ENCODE measurements at regions not wholly inside any gene's neighbourhood (a gene's known extent, or its start where the extent isn't known, plus 50 kb on each side); places are given as distances from the start of the nearest gene placed in this dataset.
"Not testable (repeated sequence)": the region's sequence is repeated elsewhere in the genome, so short reads cannot be mapped to it uniquely, and the experiment has no call there.

DNA sequence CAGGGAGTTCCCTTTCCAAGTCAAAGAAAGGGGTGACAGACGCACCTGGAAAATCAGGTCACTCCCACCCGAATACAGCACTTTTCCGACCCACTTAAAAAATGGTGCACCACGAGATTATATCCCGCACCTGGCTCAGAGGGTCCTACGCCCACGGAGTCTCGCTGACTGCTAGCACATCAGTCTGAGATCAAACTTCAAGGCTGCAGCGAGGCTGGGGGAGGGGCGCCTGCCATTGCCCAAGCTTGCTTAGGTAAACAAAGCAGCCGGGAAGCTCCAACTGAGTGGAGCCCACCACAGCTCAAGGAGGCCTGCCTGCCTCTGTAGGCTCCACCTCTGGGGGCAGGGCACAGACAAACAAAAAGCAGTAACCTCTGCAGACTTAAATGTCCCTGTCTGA, 277.8 kb upstream of the ARHGAP42 start:
- DNase-seq = not testable (repeated sequence)

DNA sequence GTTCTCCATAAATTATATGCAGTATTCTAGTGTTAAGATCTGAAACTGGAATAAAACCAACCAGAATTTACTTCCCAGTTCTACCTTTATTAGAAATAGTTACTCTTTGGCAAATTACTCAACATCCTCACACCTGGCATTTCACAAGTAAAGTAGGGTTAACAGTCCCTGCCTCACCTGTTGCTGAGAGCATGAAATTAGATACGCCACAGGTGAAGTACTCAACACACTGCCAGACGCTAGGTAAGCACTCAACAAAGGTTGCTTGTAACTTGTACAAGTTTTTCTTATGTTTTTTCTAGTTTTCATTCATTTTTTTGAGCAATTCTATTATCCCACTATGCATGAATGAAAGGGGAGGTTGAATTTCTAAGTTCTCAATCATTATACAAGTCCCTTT, 267.6 kb upstream of the ARHGAP42 start:
- DNase-seq = no peak

DNA sequence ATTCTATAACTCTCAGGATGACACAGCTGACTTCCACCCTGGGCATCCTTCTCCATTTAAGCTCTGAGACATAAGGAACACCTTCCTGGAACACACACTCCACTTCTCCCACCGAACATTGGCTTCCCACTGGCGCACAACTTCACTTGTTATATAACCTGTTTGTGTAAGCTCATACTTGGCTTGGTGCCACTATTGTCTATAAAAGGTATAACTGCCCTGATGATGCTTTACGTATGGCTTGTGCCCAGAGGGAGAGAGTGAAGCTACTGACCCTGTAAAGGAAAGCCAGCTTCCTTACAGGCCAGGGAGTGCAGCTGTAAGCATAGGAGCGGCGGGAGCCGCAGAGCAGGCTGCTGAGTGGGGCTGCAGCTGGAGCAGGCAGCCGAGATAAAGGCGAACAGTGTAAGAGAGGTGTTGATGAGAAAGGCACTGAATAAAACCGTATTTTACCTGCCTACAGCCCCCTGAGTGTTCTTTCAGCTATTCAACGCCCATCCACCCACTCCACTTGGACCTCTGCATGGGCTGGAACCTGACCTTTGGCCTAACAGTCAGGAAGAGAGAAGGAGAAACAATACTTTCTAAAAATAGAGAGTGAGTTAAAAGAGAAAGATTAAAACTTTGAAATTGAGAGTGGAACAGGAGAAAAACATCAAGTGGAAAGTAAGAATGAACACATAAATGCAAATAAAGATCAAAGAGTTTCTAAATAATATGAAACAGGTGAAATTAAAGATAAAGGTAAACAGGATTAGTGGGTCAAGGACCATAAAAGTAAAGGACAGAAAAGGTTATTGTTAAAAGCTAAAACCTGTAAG, 252.1 kb upstream of the ARHGAP42 start:
- no peak for DNase-seq

DNA sequence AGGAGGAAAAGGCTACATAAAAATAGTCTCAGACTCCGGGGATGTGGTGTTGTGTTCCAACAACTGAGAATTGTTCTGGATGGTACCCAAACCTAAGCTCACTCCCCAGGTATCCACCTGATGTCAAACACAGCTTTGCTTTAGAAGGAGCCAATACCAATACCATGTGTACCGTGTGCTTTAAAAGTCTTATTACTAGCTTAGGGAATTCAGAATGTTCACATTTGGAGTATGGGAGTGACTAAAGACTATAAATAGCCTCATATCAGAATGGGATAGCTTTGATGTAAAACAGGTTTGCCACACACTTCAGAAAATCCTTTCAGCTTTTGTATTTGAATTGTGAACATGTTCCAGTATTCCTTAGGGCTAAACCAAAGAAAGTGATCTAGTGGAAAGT, 248.7 kb upstream of the ARHGAP42 start:
- no peak for DNase-seq

DNA sequence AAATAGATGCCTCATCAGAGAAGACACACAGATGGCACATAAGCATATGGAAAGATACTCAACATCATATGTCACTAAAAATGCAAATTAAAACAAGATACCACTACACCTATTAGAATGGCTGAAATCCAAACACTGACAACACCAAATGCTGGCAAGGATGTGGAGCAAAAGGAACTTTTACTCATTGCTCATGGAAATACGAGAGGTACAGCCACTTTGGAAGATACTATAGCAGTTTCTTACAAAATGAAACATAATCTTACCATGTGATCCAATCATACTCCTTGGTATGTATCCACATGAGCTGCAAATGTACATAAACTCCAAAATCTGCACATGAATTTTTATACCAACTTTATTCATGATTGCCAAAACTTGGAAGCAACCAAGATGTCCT, 246.0 kb upstream of the ARHGAP42 start:
- no peak for DNase-seq

DNA sequence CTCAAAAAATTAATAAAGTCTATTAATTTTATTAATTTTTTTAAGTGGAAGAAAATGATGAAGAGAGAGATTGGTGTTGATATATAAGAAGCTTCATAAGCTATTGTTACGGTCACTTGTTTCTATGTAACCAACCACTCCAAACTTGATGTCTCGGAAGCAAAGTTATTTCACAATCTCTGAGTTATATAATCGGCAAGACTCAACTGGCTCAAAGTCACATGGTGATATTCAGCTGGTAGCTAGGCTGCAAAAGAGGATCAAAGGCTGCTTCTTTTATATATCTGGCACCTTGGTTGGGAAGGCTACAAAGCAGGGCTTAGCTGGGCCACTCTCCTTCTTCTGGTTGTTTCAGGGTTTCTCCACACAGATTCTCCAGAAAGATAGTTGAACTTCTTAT, 245.1 kb upstream of the ARHGAP42 start:
- DNase-seq = no peak

DNA sequence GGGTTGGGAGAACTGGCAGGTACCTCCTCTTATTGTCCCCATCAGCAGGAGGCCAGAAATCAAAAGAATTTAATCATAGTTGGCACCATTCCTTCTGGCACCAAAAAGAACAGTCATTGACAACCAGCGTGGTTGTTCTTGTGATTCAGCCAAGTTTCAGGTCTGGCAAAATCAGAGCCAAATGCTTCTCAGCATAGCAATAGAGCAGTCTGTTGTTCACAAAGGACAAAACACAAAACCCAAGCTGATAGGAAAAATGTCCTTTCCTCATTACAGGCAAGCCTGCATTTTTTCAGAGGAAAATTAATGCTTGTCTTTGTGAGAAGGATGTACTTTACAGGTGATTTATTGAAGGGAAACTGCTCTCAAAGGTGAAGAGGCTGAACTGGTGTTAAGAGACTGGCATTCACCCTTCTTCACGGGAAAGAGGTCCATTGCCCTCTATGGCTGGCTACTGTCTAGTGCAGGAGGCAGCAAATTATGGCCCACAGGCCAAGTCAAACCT, 241.8 kb upstream of the ARHGAP42 start:
- no peak for DNase-seq

DNA sequence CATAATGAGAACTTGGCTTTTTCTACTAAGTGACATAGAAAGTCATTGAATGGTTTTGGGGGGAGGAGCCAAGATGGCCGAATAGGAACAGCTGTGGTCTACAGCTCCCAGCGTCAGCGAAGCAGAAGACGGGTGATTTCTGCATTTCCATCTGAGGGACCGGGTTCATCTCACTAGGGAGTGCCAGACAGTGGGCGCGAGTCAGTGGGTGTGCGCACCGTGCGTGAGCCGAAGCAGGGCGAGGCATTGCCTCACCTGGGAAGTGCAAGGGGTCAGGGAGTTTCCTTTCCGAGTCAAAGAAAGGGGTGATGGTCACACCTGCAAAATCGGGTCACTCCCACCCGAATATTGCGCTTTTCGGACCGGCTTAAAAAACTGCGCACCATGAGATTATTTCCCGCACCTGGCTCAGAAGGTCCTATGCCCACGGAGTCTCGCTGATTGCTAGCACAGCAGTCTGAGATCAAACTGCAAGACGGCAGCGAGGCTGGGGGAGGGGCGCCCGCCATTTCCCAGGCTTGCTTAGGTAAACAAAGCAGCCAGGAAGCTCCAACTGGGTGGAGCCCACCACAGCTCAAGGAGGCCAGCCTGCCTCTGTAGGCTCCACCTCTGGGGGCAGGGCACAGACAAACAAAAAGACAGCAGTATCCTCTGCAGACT, 235.2 kb upstream of the ARHGAP42 start:
- DNase-seq = not testable (repeated sequence)

DNA sequence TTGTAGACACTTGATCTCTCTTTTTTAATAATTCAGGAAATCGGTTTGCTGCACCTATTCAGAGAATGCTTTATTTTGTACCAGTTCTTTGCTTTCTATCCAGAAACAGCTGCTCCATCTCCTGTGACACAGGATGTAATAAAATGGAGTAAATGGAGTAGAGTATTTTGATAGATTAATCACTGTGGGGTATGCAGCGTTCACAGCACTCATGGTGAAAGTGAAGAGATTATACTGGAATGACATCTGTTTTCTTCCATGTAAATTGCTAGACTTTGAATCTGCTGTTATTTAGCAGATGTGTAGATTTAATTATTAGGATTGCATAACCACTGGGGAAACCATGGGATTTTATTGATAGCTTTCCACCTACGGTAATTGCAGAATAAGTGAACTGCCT, 227.3 kb upstream of the ARHGAP42 start:
- peak; percentile 65 for DNase-seq

DNA sequence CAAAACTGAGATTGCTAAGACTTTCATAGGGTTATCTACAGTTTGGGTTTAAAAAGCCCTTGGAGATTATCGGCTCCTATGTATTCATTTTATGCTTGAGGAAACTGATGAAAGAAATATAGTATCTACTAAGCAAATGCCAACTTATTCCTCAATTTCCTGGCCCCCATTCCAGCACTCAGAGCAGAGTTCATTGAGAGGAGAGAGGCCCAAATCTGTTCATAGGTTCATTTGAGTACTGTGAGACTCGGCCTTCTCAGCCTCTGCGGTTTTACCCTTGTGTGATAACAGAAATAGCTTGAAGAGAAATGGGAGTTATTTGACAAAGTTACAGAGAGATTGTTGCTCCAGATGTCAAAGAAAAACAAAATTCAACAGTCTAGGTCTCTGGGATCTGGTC, 226.7 kb upstream of the ARHGAP42 start:
- no peak for DNase-seq

DNA sequence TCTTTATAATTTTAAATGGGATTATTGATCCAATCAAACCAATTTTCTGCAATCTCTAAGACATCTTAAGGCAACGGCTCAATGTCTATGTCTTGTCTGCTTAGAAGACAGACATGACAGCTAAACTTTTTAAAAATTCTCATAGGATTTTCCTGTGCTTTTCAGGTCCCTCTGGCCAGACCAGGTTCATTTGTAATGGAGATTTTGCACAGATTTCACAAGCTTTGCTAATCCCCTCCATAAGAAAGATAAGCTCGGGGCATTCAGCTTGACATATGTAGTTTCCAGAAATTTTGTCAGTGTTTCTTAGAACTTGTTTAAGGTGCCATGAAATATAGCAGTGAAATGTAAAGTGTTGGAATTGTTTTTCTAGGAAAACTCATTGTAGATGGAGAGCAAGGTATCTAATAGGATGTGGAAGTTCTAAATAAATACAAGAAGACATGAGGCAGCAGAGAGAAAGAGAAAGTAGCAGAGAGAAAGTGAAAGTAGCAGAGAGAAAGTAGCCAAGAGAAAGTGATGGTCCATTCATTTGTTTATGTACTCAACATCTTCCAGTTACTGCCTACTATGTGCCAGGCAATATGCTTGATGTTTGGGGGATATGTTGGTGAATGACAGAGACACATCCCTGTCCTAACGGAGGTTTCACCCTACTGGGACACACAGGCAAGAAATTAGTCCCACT, 219.1 kb upstream of the ARHGAP42 start:
- DNase-seq = no peak

DNA sequence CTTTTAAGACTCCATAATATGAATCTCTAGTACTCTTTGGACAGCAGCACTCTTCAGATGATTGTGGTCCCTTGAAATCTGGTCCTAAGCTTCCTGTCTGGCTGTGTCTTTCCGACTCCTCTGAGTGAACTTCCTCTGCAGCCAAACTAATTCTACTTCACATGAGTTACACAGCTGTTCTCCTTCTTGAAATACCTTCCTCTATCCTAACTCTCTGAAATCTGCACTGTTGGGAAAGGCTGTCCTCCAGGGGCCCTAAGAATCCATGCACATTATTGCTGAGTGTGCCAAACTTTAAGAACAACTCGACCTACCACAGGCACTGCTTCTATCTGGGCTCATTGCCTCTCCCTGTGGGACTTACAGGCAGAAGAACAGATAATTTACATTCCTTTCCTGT, 217.3 kb upstream of the ARHGAP42 start:
- no peak for DNase-seq

DNA sequence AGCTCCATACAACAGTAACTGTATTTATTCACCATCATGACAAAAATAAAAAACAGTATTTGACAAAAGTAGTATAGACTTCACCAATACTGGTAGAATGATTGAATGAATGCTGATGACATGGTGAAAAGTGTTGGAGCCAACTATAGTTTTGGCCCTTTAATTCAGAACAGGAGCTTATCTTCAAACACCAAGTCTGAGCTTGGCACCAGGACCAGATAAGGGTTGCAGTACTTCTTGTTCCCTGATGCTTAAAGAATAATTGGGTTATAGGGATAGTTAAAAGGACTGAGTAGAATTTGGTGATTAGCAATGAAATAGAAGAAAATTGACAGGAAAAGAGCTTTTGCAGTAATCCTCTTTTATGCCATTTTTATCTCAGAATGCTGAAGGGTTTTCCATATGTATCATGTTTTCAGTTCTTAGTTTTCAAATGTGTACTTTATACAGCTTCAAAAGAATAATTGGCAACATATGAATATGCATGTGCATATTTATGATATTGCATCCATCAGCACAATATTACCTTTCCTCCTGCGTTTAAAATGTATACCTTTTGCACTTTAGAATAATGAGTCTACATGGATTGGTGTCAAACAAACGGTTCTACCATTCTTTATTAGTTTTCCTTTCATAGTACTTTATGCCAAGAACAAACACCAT, 214.2 kb upstream of the ARHGAP42 start:
- no peak for DNase-seq

DNA sequence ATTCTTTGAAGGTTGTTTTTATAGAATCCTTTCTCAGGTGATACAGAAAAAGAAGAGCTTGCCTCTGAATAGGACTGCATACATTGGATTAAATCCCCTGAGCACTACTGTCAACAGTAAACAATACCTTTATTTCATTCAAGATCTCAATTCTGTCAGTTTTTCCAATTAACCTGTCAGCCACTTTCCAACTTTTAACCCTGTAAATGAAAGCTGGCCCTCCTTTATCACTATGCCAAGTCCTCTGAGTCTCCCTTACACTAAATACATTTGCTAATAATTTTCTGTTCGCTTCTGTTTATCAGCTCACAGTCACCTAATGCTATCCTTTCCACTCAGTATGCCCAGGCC, 213.7 kb upstream of the ARHGAP42 start:
- no peak for DNase-seq

DNA sequence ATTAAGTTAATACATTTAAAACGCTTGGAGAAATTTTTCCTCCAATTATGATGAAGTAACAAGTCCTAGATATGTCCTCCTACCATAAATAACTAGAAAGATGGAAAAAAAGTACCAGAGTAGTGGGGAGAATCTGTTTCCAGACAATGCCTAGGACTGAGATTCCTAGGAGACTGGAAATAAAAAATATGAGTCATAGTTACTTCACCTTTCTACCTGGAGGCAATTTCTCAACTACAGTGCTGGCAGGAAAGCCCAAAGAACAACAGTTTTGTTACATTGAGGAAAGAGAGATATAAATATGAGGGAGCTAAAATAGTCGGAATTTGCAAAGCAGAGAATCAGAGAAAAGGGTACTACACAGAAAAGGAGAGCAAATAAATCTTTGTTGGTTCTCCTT, 202.1 kb upstream of the ARHGAP42 start:
- no peak for DNase-seq

DNA sequence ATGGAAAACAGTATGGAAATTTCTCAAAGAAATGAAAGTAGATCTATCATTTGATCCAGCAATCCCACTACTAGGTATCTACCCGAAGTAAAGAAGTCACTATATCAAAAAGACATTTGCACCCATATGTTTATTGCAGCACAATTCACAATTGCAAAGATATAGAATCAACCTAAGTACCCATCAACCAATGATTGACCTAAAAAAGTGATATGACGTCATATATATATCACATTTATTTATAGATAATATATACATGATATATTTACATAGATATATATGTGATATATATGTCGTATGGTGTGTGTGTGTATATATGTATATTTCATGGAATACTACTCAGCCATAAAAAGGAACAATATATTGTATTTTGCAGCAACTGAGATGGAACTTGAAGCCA, 188.3 kb upstream of the ARHGAP42 start:
- DNase-seq = no peak

DNA sequence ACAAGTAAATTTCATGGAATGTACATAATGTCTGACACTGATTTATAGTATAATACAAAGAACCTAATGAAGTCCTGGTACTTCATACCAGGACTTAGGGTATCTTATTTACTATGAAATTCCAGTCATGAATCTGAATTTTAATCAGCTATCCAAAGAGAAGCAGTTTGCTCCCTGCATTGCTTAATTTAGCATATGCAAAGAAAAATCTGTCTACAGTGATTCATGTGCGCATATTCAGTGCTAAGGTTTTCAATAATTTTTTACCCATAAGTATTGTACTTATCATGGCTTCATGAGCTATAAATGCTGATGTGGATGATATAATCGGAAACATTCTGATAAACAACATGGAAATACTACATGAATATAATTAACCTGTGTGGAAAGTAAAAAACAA, 185.6 kb upstream of the ARHGAP42 start:
- DNase-seq = no peak

DNA sequence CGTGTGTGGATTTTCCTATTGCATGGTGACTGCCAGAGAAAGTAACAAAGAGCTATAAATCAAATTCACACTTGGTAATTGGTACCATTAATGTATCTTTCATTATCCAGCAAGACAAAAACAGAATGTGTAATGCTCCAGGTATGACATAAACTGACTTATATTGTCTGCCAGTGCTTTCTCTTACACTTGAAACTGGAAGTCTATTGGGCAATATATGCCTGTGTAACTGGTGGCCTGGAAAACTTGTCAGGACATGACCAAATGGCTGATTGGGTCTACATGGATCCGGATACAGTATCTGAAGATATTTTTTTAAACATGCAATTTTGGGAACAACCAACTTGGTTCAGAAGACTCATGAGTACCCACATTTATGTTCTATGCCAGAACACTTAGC, 174.6 kb upstream of the ARHGAP42 start:
- no peak for DNase-seq

DNA sequence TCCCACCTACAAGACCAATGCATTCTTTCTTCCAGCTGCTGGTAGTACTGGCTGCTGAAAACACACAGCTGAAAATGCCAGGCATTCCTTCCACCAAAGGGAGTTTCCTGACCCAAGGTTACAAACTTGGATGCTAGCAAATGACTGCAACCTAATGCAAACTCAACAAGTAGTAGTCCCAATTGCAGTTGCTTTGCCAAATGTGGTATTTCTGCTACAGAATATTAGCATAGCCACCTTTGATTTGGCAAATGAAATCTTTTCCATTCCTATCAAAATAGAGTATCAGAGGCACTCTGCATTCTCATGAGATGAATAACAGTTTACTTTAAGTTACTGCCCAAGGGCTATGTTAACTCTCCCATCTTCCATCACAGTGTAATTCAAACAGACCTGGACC, 172.0 kb upstream of the ARHGAP42 start:
- DNase-seq = no peak

DNA sequence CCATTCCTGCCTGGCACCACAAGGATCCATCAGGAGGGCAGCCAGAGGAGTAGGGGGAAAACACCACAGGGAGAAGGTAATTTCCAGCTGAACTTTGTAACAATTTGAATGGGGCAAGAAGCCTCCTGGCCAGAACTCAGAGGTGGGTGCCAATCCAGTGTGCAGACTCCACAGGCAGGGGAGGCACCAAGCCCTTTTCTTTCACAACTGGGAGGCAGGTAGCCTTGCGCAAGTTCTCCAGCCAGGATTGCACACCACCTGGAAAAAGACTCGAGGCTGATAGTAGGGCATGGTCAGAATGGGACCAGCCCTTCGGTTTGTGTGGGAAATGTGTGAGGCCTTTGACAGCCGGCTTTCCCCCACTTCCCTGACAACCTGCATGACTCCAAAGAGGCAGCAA, 161.9 kb upstream of the ARHGAP42 start:
- DNase-seq = no peak

DNA sequence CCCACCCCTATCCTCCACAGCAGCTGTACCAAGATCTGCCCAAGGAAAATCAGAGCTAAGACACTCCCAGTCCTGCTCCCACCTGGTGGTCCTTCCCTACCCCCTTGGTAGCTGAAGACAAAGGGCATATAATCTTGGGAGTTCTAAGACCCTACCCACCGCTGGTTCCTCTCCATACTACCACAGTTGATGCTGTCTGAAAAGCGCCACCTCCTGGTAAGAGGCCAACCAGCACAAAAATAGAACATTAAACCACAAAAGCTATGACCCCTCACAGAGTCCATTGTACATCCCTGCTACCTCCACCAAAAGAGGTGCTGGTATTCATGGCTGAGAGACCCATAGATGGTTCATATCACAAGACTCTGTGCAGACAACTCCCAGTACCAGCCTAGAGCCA, 161.5 kb upstream of the ARHGAP42 start:
- DNase-seq = no peak

DNA sequence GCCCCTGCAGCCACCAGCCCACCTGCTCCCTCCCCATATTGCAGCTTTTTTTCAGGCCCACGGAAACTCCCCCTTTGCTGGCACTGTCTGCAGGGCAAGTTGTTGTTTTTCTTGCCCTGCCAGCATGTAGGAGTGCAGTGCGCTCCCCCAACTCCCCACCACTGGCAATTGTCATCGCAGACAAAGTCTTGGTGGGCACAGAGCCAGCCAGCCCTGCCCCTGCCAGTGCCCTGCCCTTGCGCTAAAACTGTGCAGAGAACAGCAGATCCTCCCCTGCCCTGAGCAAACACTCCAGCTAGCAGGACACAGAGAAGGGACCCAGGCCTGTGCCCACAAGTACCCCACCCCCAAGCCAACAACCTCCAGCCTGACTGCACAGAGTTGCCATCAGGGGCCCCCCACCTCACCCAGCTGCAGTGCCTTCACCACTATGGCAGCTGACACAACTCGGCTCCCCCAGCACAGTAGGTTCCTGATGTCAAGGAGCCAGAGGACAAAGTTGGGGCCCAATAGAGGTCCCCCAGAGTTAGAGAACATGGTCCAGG, 158.1 kb upstream of the ARHGAP42 start:
- no peak for DNase-seq

Data from left kidney (tissue), 1 donor.